ENCODE measurements at regions not wholly inside any gene's neighbourhood (a gene's known extent, or its start where the extent isn't known, plus 50 kb on each side); places are given as distances from the start of the nearest gene placed in this dataset.

- Histone ChIP-seq H3K4me3 (replicated peaks in 1 of 4; ENCODE audit: control extremely low read depth in 1 of 4, insufficient read depth in 1 of 4, low read depth in 3 of 4, low read length in 4 of 4) (no peak overlapping the region), H2AFZ (ENCODE audit: low read length) (no peak overlapping the region), H3K27ac (ENCODE audit: insufficient read depth, low read length) (no peak overlapping the region), H3K4me2 (ENCODE audit: extremely low read depth, insufficient read depth, low read length) (no peak overlapping the region), H3K9me3 (ENCODE audit: control insufficient read depth, insufficient read depth, low read depth, low read length) (no peaks in the 10 kb centered on the region), H3K9ac (ENCODE audit: insufficient read depth, low read length) (no peak overlapping the region), H3K27me3 (ENCODE audit: control insufficient read depth, insufficient read depth, low read length) (no peaks in the 10 kb centered on the region), H4K20me1 (ENCODE audit: control insufficient read depth, extremely low read depth, insufficient read depth, low read length) (no peaks in the 10 kb centered on the region), H3K79me2 (ENCODE audit: control insufficient read depth, insufficient read depth, low read length) (no peaks in the 10 kb centered on the region), H3K4me1 (ENCODE audit: control insufficient read depth, extremely low read depth, insufficient read depth, low read length) (no peaks in the 10 kb centered on the region), H3K36me3 (ENCODE audit: control insufficient read depth, insufficient read depth, low read length) (no peaks in the 10 kb centered on the region)
- DNase-seq (ENCODE audit: low read depth in 2 of 2), result no peak
- TF ChIP-seq EZH2 (IDR thresholded peaks at IDR 0.05; ENCODE audit: low read length, missing control alignments), result no peak
- TF ChIP-seq, protein P1, sequence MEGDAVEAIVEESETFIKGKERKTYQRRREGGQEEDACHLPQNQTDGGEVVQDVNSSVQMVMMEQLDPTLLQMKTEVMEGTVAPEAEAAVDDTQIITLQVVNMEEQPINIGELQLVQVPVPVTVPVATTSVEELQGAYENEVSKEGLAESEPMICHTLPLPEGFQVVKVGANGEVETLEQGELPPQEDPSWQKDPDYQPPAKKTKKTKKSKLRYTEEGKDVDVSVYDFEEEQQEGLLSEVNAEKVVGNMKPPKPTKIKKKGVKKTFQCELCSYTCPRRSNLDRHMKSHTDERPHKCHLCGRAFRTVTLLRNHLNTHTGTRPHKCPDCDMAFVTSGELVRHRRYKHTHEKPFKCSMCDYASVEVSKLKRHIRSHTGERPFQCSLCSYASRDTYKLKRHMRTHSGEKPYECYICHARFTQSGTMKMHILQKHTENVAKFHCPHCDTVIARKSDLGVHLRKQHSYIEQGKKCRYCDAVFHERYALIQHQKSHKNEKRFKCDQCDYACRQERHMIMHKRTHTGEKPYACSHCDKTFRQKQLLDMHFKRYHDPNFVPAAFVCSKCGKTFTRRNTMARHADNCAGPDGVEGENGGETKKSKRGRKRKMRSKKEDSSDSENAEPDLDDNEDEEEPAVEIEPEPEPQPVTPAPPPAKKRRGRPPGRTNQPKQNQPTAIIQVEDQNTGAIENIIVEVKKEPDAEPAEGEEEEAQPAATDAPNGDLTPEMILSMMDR (conservative IDR thresholded peaks at IDR 0.05 in 1 of 2, IDR thresholded peaks at IDR 0.05 in 1 of 2; ENCODE audit: low read depth in 1 of 2, low read length in 2 of 2), result no peak
These were observed 58.1 kb upstream of the HABP2 start for GRCh38 chr10:113494761-113495160.

- Histone ChIP-seq H3K9me3 (ENCODE audit: control insufficient read depth, insufficient read depth, low read depth, low read length) (no peaks in the 10 kb centered on the region), H3K27me3 (ENCODE audit: control insufficient read depth, insufficient read depth, low read length) (no peaks in the 10 kb centered on the region), H3K4me3 (replicated peaks in 1 of 4; ENCODE audit: control extremely low read depth in 1 of 4, insufficient read depth in 1 of 4, low read depth in 3 of 4, low read length in 4 of 4) (no peak overlapping the region), H3K4me1 (ENCODE audit: control insufficient read depth, extremely low read depth, insufficient read depth, low read length) (no peaks in the 10 kb centered on the region), H3K36me3 (ENCODE audit: control insufficient read depth, insufficient read depth, low read length) (no peaks in the 10 kb centered on the region), H3K27ac (ENCODE audit: insufficient read depth, low read length) (no peak overlapping the region), H2AFZ (ENCODE audit: low read length) (no peak overlapping the region), H3K9ac (ENCODE audit: insufficient read depth, low read length) (no peak overlapping the region), H3K4me2 (ENCODE audit: extremely low read depth, insufficient read depth, low read length) (no peak overlapping the region), H3K79me2 (ENCODE audit: control insufficient read depth, insufficient read depth, low read length) (no peaks in the 10 kb centered on the region), H4K20me1 (ENCODE audit: control insufficient read depth, extremely low read depth, insufficient read depth, low read length) (no peaks in the 10 kb centered on the region)
- TF ChIP-seq, protein P1 (conservative IDR thresholded peaks at IDR 0.05 in 1 of 2, IDR thresholded peaks at IDR 0.05 in 1 of 2; ENCODE audit: low read depth in 1 of 2, low read length in 2 of 2), result no peak
- TF ChIP-seq EZH2 (IDR thresholded peaks at IDR 0.05; ENCODE audit: low read length, missing control alignments), result no peak
- no peak for DNase-seq (ENCODE audit: low read depth in 2 of 2)
These were observed 57.3 kb upstream of the HABP2 start for GRCh38 chr10:113495553-113495952.

- DNase-seq (ENCODE audit: low read depth in 2 of 2), result no peak
These were observed 56.4 kb upstream of the HABP2 start for GRCh38 chr10:113496111-113497109.

More at GRCh38 chr10:113496111-113497109, 56.4 kb upstream of the HABP2 start:
- no peak overlapping the region for H3K4me3 ChIP-seq (replicated peaks in 1 of 4; ENCODE audit: control extremely low read depth in 1 of 4, insufficient read depth in 1 of 4, low read depth in 3 of 4, low read length in 4 of 4)
- no peaks in the 10 kb centered on the region for H3K4me1 ChIP-seq (ENCODE audit: control insufficient read depth, extremely low read depth, insufficient read depth, low read length)
- no peak overlapping the region for H3K27ac ChIP-seq (ENCODE audit: insufficient read depth, low read length)
- no peak overlapping the region for H3K9ac ChIP-seq (ENCODE audit: insufficient read depth, low read length)
- H2AFZ ChIP-seq (ENCODE audit: low read length), result no peak overlapping the region
- no peak overlapping the region for H3K4me2 ChIP-seq (ENCODE audit: extremely low read depth, insufficient read depth, low read length)
- no peaks in the 10 kb centered on the region for H3K27me3 ChIP-seq (ENCODE audit: control insufficient read depth, insufficient read depth, low read length)
- no peak for TF ChIP-seq EZH2 (IDR thresholded peaks at IDR 0.05; ENCODE audit: low read length, missing control alignments)
- TF ChIP-seq, protein P1 (conservative IDR thresholded peaks at IDR 0.05 in 1 of 2, IDR thresholded peaks at IDR 0.05 in 1 of 2; ENCODE audit: low read depth in 1 of 2, low read length in 2 of 2), result no peak
- H3K36me3 ChIP-seq (ENCODE audit: control insufficient read depth, insufficient read depth, low read length), result no peaks in the 10 kb centered on the region
- H3K79me2 ChIP-seq (ENCODE audit: control insufficient read depth, insufficient read depth, low read length), result no peaks in the 10 kb centered on the region
- no peaks in the 10 kb centered on the region for H4K20me1 ChIP-seq (ENCODE audit: control insufficient read depth, extremely low read depth, insufficient read depth, low read length)
- H3K9me3 ChIP-seq (ENCODE audit: control insufficient read depth, insufficient read depth, low read depth, low read length), result no peaks in the 10 kb centered on the region

Data from fibroblast of lung (primary cell).